OCI-LY3 (cell line): ENCODE measurements at regions not wholly inside any gene's neighbourhood (a gene's known extent, or its start where the extent isn't known, plus 50 kb on each side); places are given as distances from the start of the nearest gene placed in this dataset.
"Not testable (repeated sequence)": the region's sequence is repeated elsewhere in the genome, so short reads cannot be mapped to it uniquely, and the experiment has no call there.

Source experiments
- EZH2phosphoT487 ChIP-seq: fragments of 200-600 bp; shearing (Covaris generic); IDR thresholded peaks from 2 replicates; pipeline ENCODE4 v1.6.1; 2018; ENCODE audit warnings: antibody characterized with exemption, mixed run types, low read depth
- TF ChIP-seq, protein P1 (sequence below): fragments of 200-600, 300-600 bp; sonication (generic); IDR thresholded peaks from 2 replicates; pipeline ENCODE4 v1.5.1; 2014; ENCODE audit warnings: antibody characterized with exemption, low read length, low read depth

- TF ChIP-seq, protein P1, sequence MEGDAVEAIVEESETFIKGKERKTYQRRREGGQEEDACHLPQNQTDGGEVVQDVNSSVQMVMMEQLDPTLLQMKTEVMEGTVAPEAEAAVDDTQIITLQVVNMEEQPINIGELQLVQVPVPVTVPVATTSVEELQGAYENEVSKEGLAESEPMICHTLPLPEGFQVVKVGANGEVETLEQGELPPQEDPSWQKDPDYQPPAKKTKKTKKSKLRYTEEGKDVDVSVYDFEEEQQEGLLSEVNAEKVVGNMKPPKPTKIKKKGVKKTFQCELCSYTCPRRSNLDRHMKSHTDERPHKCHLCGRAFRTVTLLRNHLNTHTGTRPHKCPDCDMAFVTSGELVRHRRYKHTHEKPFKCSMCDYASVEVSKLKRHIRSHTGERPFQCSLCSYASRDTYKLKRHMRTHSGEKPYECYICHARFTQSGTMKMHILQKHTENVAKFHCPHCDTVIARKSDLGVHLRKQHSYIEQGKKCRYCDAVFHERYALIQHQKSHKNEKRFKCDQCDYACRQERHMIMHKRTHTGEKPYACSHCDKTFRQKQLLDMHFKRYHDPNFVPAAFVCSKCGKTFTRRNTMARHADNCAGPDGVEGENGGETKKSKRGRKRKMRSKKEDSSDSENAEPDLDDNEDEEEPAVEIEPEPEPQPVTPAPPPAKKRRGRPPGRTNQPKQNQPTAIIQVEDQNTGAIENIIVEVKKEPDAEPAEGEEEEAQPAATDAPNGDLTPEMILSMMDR = not testable (repeated sequence)
- not testable (repeated sequence) for TF ChIP-seq EZH2phosphoT487
These were observed 71.7 kb upstream of the KRTAP5-11 start for GRCh38 chr11:71654423-71654822.
